Midbrain (tissue), 1 donor: ENCODE measurements at regions not wholly inside any gene's neighbourhood (a gene's known extent, or its start where the extent isn't known, plus 50 kb on each side); places are given as distances from the start of the nearest gene placed in this dataset.
A peak's percentile ranks its signal among the peaks of the same experiment; 100 is the strongest.
"Not testable (repeated sequence)": the region's sequence is repeated elsewhere in the genome, so short reads cannot be mapped to it uniquely, and the experiment has no call there.

ENCODE experiments used
- DNase-seq: peaks from one replicate; lab custom pipeline; 2025; lab: John Stamatoyannopoulos, UW

- no peak for DNase-seq
These were observed 157.4 kb upstream of the TMEM260 start for GRCh38 chr14:56422221-56422620.

- peak; percentile 60 for DNase-seq
These were observed 156.8 kb upstream of the TMEM260 start for GRCh38 chr14:56422703-56423213.

GRCh38 chr14:56423544-56423943 is 156.1 kb upstream of the TMEM260 start:
- no peak for DNase-seq

GRCh38 chr14:56431013-56431412 is 148.6 kb upstream of the TMEM260 start:
- DNase-seq: no peak

- DNase-seq: no peak
These were observed 129.9 kb upstream of the TMEM260 start for GRCh38 chr14:56449670-56450213.

- DNase-seq: no peak
These were observed 126.7 kb upstream of the TMEM260 start for GRCh38 chr14:56452940-56453339.

GRCh38 chr14:56454680-56455079 is 124.9 kb upstream of the TMEM260 start:
- DNase-seq: not testable (repeated sequence)

- no peak for DNase-seq
These were observed 119.1 kb upstream of the TMEM260 start for GRCh38 chr14:56460469-56460868.

- no peak for DNase-seq
These were observed 118.0 kb upstream of the TMEM260 start for GRCh38 chr14:56461276-56462275.

GRCh38 chr14:56463271-56463890 is 116.2 kb upstream of the TMEM260 start:
- no peak for DNase-seq

GRCh38 chr14:56471056-56471455 is 108.5 kb upstream of the TMEM260 start:
- no peak for DNase-seq

GRCh38 chr14:56474419-56475022 is 105.1 kb upstream of the TMEM260 start:
- DNase-seq: peak; percentile 68

GRCh38 chr14:56482310-56482911 is 97.2 kb upstream of the TMEM260 start:
- DNase-seq: no peak

- DNase-seq: peak; percentile 67
These were observed 92.4 kb upstream of the TMEM260 start for GRCh38 chr14:56487090-56487667.

GRCh38 chr14:56487761-56488160 is 91.8 kb upstream of the TMEM260 start:
- DNase-seq: no peak

- DNase-seq: no peak
These were observed 91.3 kb upstream of the TMEM260 start for GRCh38 chr14:56488306-56488705.

GRCh38 chr14:56490379-56490778 is 89.2 kb upstream of the TMEM260 start:
- peak; percentile 14 for DNase-seq

GRCh38 chr14:56491299-56492285 is 88.0 kb upstream of the TMEM260 start:
- peak; percentile 13 for DNase-seq

- DNase-seq: no peak
These were observed 85.4 kb upstream of the TMEM260 start for GRCh38 chr14:56494167-56494566.

GRCh38 chr14:56498112-56498511 is 81.5 kb upstream of the TMEM260 start:
- DNase-seq: no peak
